AG10803 (cell line): ENCODE measurements at regions not wholly inside any gene's neighbourhood (a gene's known extent, or its start where the extent isn't known, plus 50 kb on each side); places are given as distances from the start of the nearest gene placed in this dataset.
"Not testable (repeated sequence)": the region's sequence is repeated elsewhere in the genome, so short reads cannot be mapped to it uniquely, and the experiment has no call there.

ENCODE experiments used
- DNase-seq: peaks from one replicate; pipeline ENCODE4 v3.0.0; 2010; ENCODE audit warnings: low read depth
- H3K4me3 ChIP-seq: 2 replicates; pipeline ENCODE4 v1.5.1; 2011; ENCODE audit warnings: mild to moderate bottlenecking, low read length, control low read depth
- TF ChIP-seq, protein P1 (sequence below): conservative IDR thresholded peaks from 2 replicates; pipeline ENCODE4 v1.5.1; 2011; ENCODE audit warnings: mild to moderate bottlenecking, low read length, control low read depth, inconsistent platforms

DNA sequence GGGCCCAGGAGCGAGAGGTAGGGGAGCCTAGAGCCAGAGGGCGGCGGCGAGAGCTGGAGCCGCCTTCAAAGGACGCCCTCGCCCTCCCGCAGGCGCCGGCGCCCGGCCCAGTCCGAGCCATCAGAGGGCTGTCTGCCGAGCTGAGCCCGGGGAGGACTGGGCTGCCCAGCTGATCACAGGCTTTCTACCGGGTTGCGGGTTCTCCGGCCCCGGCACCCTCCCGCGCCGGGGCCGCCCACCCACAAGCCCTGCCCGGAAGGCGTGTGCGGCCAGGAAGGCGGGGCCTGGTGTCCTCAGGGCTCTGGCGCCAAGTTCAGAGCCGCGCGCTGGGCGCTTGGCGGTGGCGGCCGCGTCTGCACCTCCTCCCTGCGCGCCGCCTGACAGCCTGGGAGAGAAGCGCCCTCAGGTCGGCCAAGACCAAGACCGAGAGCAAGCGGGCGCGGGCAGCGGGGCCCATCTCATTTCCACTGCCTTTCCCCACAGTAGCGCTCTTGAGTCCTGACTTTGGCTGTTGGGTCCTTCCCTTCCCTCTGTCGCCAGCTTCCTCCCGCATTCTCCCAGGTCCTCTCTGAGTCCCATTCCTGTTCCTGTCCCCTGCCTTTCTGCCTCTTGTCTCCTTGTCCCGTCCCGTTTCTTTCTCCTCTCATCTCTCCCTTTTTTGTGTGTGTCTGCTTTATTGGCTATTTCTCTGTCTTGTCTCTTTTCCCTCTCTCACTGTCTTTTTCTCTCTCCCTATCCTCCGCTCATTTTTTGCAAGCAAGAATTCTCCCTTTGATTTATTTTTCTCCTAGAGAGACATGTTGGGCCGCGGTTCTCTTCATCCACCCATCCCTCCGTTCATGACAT is 60.6 kb upstream of the MSMB start:
- TF ChIP-seq, protein P1, sequence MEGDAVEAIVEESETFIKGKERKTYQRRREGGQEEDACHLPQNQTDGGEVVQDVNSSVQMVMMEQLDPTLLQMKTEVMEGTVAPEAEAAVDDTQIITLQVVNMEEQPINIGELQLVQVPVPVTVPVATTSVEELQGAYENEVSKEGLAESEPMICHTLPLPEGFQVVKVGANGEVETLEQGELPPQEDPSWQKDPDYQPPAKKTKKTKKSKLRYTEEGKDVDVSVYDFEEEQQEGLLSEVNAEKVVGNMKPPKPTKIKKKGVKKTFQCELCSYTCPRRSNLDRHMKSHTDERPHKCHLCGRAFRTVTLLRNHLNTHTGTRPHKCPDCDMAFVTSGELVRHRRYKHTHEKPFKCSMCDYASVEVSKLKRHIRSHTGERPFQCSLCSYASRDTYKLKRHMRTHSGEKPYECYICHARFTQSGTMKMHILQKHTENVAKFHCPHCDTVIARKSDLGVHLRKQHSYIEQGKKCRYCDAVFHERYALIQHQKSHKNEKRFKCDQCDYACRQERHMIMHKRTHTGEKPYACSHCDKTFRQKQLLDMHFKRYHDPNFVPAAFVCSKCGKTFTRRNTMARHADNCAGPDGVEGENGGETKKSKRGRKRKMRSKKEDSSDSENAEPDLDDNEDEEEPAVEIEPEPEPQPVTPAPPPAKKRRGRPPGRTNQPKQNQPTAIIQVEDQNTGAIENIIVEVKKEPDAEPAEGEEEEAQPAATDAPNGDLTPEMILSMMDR = no peak
- peak; percentile 25 for DNase-seq
- peak overlapping the region; percentile 64 for H3K4me3 ChIP-seq

DNA sequence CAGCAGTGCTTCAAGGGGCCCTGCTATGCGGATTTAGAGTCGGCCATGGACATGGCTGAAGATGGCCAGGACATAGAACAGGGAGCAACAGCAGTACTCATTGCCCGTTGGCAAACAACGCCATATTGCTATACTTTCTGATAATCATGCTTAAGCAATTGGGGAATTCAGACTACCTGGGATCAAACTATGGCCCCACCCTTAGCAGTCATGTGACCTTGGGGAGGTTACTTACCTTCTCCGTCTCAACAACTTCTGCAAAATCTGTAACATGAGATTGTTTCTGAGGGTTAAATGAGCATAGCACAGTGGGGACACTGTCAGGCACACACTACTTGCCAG is 62.1 kb upstream of the MSMB start:
- H3K4me3 ChIP-seq, DNase-seq: not testable (repeated sequence)

DNA sequence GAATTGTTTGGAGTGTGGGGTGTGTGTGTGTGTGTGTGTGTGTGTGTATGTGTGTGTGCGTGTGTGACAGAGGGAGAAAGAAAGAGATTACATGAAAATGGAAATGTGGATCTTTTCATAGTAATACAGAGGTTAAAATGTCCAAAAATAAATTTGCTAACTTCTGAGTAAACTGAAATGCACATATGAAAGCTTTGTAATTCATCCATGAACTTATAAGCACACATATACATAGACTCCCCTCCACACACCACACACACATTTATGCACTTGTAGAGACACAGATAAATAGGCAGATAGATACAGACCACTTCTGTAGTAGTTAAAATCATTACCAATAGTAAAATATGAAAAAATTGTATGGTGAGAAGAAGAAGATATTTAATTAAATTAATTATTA is 108.2 kb upstream of the MSMB start:
- not testable (repeated sequence) for H3K4me3 ChIP-seq, DNase-seq

DNA sequence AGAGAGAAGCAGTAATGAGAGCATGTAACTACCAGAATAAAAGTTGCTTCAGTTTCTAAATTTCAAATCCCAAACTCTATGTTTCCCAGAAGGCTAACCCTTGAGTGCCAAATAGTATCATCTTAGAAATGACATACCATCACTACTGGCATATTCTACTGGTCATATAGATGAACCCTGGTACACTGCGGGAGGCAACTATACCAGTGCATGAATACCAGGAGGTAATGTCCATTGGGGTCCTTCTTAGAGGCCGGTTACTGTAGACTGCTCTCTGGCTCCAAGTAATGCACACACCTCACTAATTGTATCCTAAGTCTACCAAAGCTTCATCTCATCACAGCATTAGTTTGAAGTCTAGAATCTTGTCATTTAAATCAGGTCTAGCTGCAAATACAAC is 108.6 kb upstream of the MSMB start:
- not testable (repeated sequence) for H3K4me3 ChIP-seq, DNase-seq

DNA sequence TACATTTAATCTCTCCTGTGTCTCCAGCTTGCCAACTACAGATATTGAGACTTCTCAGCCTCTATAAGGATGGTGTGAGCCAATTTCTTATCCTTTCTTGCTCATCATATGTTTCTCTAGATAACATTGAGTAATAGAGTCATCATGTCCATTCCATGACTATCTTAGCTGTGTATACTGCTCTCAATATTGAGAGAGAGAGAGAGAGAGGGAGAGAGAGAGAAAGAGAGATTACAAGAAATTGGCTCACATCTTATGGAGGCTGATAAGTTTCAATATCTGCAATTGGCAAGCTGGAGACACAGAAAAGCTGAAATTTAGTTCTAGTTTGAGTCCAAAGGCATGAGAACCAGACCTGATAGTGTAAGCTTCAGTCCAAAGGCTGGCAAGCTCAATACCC is 110.8 kb upstream of the MSMB start:
- not testable (repeated sequence) for H3K4me3 ChIP-seq, DNase-seq

DNA sequence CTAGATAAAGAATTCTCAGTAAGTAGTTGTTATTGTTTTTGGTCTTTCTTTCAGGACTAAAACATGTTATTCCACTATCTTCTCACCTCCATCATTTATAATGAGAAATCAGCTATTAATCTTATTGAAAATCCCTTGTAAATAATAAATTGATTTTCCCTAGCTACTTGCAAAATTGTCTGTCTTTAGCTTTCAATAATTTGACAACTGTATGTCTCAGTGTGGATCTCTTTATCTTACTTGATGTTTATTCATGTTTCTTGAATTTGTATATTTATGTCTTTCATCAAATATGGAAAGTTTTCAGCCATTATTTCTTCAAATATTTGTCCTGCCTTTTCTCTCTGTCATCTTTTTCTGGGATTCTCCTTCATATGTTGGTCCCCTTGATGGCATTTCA is 117.1 kb upstream of the ANTXRL start:
- H3K4me3 ChIP-seq = no peak overlapping the region
- TF ChIP-seq, protein P1 = no peak
- DNase-seq = no peak

DNA sequence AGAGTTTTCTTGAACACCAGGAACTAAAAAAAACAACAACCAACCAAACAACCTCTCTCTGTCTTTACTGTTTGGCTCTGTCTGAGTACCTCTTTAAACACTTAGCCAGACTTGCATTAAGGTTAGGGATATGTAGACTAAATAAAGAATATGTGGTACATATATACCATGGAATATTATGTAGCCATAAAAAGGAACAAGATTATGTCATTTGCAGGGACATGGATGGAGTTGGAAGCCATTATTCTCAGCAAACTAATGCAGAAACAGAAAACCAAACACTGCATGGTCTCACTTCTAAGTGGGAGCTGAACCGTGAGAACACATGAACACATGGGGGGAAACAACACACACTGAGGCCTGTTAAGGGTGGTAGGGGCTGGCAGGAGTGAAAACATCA is 116.0 kb upstream of the ANTXRL start:
- TF ChIP-seq, protein P1 = no peak
- H3K4me3 ChIP-seq = no peak overlapping the region
- no peak for DNase-seq

DNA sequence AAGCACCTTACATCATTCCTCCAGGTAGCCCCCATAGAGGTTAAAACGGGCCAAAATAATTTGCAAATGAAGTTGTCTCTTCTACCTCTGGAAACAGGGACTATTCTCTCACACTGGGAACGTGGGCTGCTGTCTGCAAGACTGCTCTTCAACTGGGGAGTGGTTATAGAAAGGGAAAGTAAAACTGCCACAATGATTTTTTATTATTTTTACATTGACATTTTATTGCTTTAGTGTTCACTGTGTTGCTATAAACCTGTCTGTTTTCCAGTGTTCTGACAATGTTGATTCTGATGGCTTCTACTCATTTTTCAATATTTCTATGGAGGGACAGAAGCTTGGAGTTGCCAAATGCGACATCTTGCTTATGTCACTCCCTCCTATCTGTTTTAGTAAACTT is 115.1 kb upstream of the ANTXRL start:
- DNase-seq = no peak
- TF ChIP-seq, protein P1 = no peak
- H3K4me3 ChIP-seq = no peak overlapping the region

DNA sequence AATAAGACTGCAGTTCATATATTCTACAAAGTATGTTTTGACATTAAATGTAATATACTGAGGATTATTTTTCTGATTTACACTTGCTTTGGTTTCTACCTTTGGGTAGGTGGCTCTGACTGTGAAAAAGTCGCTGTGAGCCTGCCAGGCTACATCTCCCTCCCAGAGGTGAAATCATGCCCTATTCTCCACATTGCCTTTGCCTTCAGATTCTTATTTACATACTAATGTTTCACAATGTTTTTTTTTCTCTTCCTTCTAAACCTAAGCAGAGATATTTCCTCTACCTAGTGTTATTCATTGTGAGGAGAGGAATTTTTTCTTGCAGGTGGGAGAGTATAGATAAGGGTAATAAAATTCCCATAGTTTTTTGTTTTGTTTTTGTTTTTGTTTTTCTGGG is 111.5 kb upstream of the ANTXRL start:
- DNase-seq = no peak
- no peak overlapping the region for H3K4me3 ChIP-seq
- TF ChIP-seq, protein P1 = no peak
